ENCODE measurements at regions not wholly inside any gene's neighbourhood (a gene's known extent, or its start where the extent isn't known, plus 50 kb on each side); places are given as distances from the start of the nearest gene placed in this dataset.

DNA sequence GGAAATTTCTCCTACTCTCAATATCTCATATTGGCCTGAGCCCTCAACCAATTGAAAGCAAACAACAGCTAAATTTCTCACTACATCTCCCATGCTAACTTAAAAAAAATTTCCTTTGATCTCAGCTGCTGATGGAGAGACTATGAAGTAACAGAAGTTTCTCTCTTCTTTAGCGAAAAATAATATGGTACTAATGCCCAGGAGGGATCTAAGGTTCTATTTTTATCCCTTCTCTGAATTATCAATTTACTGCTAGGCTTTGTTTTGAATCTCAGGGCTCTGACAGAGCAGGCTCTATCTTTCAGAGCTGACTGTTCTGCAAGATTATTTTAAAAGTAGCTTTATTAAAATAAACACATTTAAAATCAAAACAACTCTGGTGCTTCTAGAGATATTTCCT lies 558.6 kb downstream of the KCNA4 start:
- no peaks in the 10 kb centered on the region for H3K4me1 ChIP-seq (ENCODE audit: insufficient read depth, low read length)
- H3K9me2 ChIP-seq (replicated peaks; ENCODE audit: low read length) = no peaks in the 10 kb centered on the region
- TF ChIP-seq EZH2 (IDR thresholded peaks at IDR 0.05; ENCODE audit: low read length, unreplicated experiment) (no peak), EZH2phosphoT487 (IDR thresholded peaks at IDR 0.05; ENCODE audit: borderline replicate concordance, low read length) (no peak)
- TF ChIP-seq, protein P1, sequence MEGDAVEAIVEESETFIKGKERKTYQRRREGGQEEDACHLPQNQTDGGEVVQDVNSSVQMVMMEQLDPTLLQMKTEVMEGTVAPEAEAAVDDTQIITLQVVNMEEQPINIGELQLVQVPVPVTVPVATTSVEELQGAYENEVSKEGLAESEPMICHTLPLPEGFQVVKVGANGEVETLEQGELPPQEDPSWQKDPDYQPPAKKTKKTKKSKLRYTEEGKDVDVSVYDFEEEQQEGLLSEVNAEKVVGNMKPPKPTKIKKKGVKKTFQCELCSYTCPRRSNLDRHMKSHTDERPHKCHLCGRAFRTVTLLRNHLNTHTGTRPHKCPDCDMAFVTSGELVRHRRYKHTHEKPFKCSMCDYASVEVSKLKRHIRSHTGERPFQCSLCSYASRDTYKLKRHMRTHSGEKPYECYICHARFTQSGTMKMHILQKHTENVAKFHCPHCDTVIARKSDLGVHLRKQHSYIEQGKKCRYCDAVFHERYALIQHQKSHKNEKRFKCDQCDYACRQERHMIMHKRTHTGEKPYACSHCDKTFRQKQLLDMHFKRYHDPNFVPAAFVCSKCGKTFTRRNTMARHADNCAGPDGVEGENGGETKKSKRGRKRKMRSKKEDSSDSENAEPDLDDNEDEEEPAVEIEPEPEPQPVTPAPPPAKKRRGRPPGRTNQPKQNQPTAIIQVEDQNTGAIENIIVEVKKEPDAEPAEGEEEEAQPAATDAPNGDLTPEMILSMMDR (conservative IDR thresholded peaks at IDR 0.05; ENCODE audit: low read depth, low read length) = no peak
- no TSS peak for BruUV-seq (replicated peaks)
- DNase-seq (no peak), ATAC-seq (no peak)
- no peaks in the 10 kb centered on the region for H3K27me3 ChIP-seq (ENCODE audit: low read length)
- no peak overlapping the region for H3K27ac ChIP-seq (ENCODE audit: low read length)
- no peaks in the 10 kb centered on the region for H3K36me3 ChIP-seq (ENCODE audit: low read depth, low read length)
- no peak overlapping the region for H3K4me3 ChIP-seq (ENCODE audit: low read length)
- no peaks in the 10 kb centered on the region for H3K9me3 ChIP-seq (ENCODE audit: low read length)
- H3K9ac ChIP-seq (ENCODE audit: low read length) = no peak overlapping the region
- intact Hi-C loops (cut with micrococcal nuclease) = no loop called here
- H3K79me2 ChIP-seq (ENCODE audit: low read length) = no peaks in the 10 kb centered on the region
- ChIA-PET POLR2A (ENCODE audit: unreplicated experiment) (no interaction called here), CTCF (no interaction called here)
- no peaks in the 10 kb centered on the region for H4K20me1 ChIP-seq (ENCODE audit: low read length)
- no peak overlapping the region for H2AFZ ChIP-seq (ENCODE audit: low read length)
- no peaks in the 10 kb centered on the region for H3F3A ChIP-seq (ENCODE audit: low read length, unreplicated experiment)
- no peak overlapping the region for H3K4me2 ChIP-seq (ENCODE audit: low read length)

DNA sequence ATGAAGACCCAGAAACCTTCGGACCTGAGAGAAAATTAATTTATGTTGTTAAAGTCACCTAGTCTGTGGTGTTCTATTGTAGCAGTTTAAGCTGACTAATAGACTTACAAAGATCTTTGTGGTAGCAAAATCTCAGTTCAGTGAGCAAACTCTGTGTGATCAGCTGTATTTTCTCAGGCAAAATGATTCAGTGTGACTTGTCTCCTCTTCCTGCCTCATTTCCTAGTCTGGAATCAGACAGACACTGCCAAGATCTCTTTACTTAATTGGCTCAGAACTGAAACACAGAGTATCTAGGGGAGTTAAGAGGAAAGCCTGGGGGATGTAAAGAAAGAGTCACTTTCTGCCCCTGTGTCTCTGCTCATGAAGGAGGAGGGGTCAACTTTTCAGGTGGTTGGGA lies 564.7 kb downstream of the KCNA4 start:
- TF ChIP-seq EZH2phosphoT487 (IDR thresholded peaks at IDR 0.05; ENCODE audit: borderline replicate concordance, low read length) (no peak), EZH2 (IDR thresholded peaks at IDR 0.05; ENCODE audit: low read length, unreplicated experiment) (no peak)
- TF ChIP-seq, protein P1 (conservative IDR thresholded peaks at IDR 0.05; ENCODE audit: low read depth, low read length) = no peak
- no peaks in the 10 kb centered on the region for H3K27me3 ChIP-seq (ENCODE audit: low read length)
- H3F3A ChIP-seq (ENCODE audit: low read length, unreplicated experiment) = no peaks in the 10 kb centered on the region
- H3K4me1 ChIP-seq (ENCODE audit: insufficient read depth, low read length) = peaks cover 15% of the 10 kb centered on the region
- H3K9ac ChIP-seq (ENCODE audit: low read length) = no peak overlapping the region
- CTCF ChIA-PET = interaction anchor here (0.7 kb wide), 1 partner anchor 635 kb away, joined by 4 read pairs; no protein-coding TSS in a partner anchor
- peak overlapping the region; percentile 34 for H3K4me2 ChIP-seq (ENCODE audit: low read length)
- H3K9me3 ChIP-seq (ENCODE audit: low read length) = no peaks in the 10 kb centered on the region
- no peaks in the 10 kb centered on the region for H4K20me1 ChIP-seq (ENCODE audit: low read length)
- POLR2A ChIA-PET (ENCODE audit: unreplicated experiment) = interaction anchor here (0.5 kb wide), 1 partner anchor 550 kb away, joined by 3 read pairs; no protein-coding TSS in a partner anchor
- H3K79me2 ChIP-seq (ENCODE audit: low read length) = no peaks in the 10 kb centered on the region
- H3K9me2 ChIP-seq (replicated peaks; ENCODE audit: low read length) = no peaks in the 10 kb centered on the region
- no peak overlapping the region for H2AFZ ChIP-seq (ENCODE audit: low read length)
- peak overlapping the region; percentile 29 for H3K27ac ChIP-seq (ENCODE audit: low read length)
- BruUV-seq (replicated peaks) = no TSS peak
- no peak overlapping the region for H3K4me3 ChIP-seq (ENCODE audit: low read length)
- no peaks in the 10 kb centered on the region for H3K36me3 ChIP-seq (ENCODE audit: low read depth, low read length)
- DNase-seq (peak; percentile 81), ATAC-seq (peak; percentile 95)
- intact Hi-C loops (cut with micrococcal nuclease) = no loop called here

DNA sequence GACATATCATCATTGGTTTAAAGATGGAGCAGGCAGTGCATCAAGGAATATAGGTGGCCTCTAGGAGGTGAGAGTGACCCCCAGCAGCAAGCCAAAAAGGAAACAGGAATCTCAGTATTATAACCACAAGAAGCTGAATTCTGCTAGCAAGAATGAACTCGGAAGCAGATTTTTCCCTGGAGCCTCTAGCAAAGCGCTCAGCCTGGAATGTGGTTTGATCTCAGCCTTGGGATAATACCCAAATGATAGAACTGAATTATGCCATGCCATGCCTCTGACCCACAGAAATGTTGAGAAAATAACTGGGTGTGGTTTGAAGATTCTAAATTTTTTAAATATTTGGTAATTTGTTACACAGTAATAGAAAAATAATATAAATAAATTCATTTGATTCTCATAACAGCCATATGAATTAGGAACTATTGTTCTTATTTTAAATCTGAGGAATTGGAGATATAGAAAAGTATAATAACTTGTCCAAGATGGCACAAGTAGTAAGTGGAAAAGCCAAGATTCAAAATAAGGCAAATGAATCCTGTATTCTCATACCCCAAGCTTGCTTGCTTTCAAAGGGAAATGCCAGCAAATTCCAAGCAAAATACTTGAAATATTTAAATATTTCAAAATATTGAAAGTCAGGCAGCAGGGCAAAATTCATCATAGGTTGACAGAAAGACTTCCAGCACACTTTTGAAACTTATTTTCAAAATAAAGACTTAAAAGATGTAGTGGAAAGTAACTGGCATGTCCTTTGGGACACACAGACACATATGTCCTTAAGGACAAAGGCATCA lies 567.4 kb downstream of the KCNA4 start:
- Histone ChIP-seq H3K27ac (ENCODE audit: low read length) (no peak overlapping the region), H3K4me3 (ENCODE audit: low read length) (no peak overlapping the region), H3K79me2 (ENCODE audit: low read length) (no peaks in the 10 kb centered on the region), H3K36me3 (ENCODE audit: low read depth, low read length) (no peaks in the 10 kb centered on the region), H3F3A (ENCODE audit: low read length, unreplicated experiment) (no peaks in the 10 kb centered on the region), H3K9me3 (ENCODE audit: low read length) (no peaks in the 10 kb centered on the region), H3K4me1 (ENCODE audit: insufficient read depth, low read length) (peaks cover 15% of the 10 kb centered on the region), H3K4me2 (ENCODE audit: low read length) (no peak overlapping the region), H3K9me2 (replicated peaks; ENCODE audit: low read length) (no peaks in the 10 kb centered on the region), H3K9ac (ENCODE audit: low read length) (no peak overlapping the region), H3K27me3 (ENCODE audit: low read length) (no peaks in the 10 kb centered on the region), H4K20me1 (ENCODE audit: low read length) (no peaks in the 10 kb centered on the region), H2AFZ (ENCODE audit: low read length) (no peak overlapping the region)
- ATAC-seq = no peak
- intact Hi-C loops (cut with micrococcal nuclease) = no loop called here
- no peak for DNase-seq
- BruUV-seq (replicated peaks) = no TSS peak
- ChIA-PET POLR2A (ENCODE audit: unreplicated experiment) (no interaction called here), CTCF (no interaction called here)
- TF ChIP-seq EZH2phosphoT487 (IDR thresholded peaks at IDR 0.05; ENCODE audit: borderline replicate concordance, low read length) (no peak), EZH2 (IDR thresholded peaks at IDR 0.05; ENCODE audit: low read length, unreplicated experiment) (no peak)
- TF ChIP-seq, protein P1 (conservative IDR thresholded peaks at IDR 0.05; ENCODE audit: low read depth, low read length) = no peak
